ENCODE measurements at regions not wholly inside any gene's neighbourhood (a gene's known extent, or its start where the extent isn't known, plus 50 kb on each side); places are given as distances from the start of the nearest gene placed in this dataset.

DNA sequence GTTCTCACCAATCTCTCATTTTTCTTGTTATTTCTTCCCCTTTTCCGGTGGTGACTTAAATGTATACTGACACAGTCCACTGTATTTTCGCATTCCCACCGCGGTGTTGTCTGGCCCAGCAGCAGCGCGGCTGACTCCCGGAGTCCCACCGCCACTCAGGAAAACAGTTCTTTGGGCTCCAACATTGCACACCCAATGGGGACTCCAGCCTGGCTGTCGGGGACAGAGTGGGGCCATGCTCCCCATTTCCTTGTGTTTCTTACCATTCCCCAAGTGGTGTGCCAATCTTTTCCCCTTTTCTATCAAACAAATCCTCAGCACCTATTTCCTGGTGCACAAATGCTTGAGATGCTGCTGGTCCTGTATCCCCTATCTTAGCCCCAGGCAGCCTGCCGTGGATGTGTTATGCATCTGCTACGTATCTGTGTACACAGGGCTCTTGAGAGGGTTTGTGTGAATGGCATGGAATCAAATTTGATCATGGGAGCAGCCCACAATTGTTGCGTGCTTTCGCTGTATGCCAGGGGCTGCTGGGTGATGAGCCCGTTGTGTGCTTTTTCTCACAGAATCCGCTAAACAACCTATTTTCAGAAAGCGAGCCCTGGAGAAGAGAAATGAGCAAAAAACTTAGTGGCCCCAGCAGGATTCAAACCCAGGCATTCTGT, 219.1 kb upstream of the RGMA start:
- DNase-seq: no peak
- Mint-ChIP-seq H3K36me3 (no peaks in the 10 kb centered on the region), H3K27me3 (peaks cover 3% of the 10 kb centered on the region), H3K27ac (no peak overlapping the region), H3K9me3 (no peaks in the 10 kb centered on the region), H3K4me3 (no peak overlapping the region), H3K4me1 (no peaks in the 10 kb centered on the region)
- CTCF ChIA-PET: no interaction called here

DNA sequence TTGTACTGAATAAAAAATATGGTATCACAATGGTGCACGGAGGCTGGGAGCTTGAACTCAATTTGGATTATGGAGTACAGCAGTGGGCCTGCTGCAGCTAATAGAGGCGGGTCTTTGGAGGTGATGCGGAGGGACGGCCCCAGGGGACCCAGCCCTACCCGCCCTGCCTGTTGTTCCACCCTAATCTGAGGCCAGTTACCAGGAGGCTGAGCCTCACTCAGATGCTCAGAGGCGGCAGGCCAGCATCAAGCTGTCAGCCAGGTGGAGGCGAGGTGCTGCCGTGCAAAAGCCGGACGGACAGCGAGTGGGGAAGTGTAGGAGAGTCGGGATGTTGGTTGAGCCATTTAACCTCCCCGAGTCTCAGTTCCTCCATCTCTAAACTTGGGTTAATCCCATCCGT, 218.5 kb upstream of the RGMA start:
- Mint-ChIP-seq H3K9me3 (no peaks in the 10 kb centered on the region), H3K27ac (no peak overlapping the region), H3K27me3 (peaks cover 3% of the 10 kb centered on the region), H3K4me1 (no peaks in the 10 kb centered on the region), H3K36me3 (no peaks in the 10 kb centered on the region), H3K4me3 (no peak overlapping the region)
- no peak for DNase-seq
- CTCF ChIA-PET: no interaction called here

DNA sequence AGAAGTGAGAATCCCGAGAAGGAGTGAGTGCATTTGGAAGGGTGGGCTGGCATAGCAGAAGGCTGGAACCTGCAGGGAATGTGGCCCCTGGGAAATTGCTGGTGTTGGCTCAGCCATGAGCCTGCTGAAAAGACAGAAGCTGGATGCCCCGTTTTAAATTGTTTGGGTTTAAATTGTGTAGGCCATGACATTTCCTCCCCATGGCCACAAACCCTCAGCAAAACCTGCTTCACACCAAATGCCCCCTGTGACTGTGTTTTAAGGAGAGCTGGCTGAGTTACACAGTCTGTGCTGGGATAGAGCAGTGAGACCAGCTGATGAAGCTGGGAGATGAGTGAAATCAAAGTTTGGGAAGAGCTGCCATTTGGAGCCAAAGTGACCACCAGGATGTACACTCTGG, 216.3 kb upstream of the RGMA start:
- Mint-ChIP-seq H3K4me1 (no peaks in the 10 kb centered on the region), H3K36me3 (no peaks in the 10 kb centered on the region), H3K27ac (no peak overlapping the region), H3K4me3 (no peak overlapping the region), H3K27me3 (peaks cover 3% of the 10 kb centered on the region), H3K9me3 (no peaks in the 10 kb centered on the region)
- CTCF ChIA-PET: no interaction called here
- DNase-seq: no peak

DNA sequence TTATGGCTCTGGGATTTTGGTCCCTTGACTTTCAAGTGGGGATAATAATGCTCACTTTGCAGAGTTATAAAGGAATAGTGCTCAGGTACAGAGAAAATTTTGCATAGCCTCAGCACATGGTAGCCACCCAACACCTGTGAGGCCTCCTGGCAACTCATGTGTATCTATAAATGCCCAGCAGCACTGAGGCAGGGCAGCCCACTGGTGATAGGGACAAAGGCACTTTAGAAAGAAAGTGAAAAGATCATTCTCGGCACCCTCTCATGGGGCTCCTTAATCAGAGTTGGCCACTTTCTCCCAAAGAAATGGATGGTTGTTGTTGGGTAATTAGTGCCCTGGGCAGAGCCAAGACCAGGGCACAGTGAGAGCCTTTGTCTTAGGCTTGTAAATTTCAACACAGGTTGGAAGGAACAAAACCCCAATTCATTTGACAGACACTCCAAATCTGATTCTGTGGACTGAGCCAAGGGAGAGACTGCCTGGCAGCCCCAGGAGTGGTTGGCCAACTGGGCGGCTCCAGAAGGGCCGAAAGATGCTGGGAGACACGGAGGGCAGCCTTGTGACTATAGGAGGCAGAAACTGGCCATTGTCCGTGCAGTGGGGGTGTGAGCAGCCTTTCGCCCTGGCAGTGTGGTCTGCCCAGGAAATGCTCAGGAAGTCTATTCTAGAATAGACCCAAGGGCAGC, 213.2 kb upstream of the RGMA start:
- Mint-ChIP-seq H3K27me3 (peaks cover 3% of the 10 kb centered on the region), H3K36me3 (no peaks in the 10 kb centered on the region), H3K4me3 (no peak overlapping the region), H3K9me3 (no peaks in the 10 kb centered on the region), H3K27ac (no peak overlapping the region), H3K4me1 (no peaks in the 10 kb centered on the region)
- DNase-seq: no peak
- CTCF ChIA-PET: interaction anchor here (1.6 kb wide), 1 partner anchor 818 kb away, joined by 5 read pairs; no protein-coding TSS in a partner anchor

DNA sequence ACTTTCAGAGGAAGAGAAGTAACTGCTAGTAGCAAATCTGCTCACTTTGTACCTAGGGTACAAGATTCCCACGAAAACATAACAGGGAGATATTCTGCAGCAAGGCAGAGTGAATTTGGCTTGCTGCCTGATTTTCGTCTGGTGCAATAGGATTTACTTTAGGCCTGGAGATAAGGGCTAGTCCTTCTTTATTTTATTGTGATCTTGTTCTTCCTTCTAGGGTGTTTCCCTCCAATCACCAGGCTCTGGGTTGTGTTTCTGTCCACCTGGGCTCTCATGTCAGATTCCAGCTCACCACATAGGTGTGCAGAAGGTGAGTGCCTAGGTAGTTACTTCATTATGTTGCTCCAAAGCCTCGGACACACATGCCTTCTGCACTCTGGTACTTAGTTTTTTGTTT, 211.8 kb upstream of the RGMA start:
- CTCF ChIA-PET: interaction anchor here (0.7 to 1.6 kb wide), 2 partner anchors 270 to 819 kb away, joined by 3 to 5 read pairs; no protein-coding TSS in a partner anchor
- H3K36me3 Mint-ChIP-seq: no peaks in the 10 kb centered on the region
- no peak for DNase-seq

DNA sequence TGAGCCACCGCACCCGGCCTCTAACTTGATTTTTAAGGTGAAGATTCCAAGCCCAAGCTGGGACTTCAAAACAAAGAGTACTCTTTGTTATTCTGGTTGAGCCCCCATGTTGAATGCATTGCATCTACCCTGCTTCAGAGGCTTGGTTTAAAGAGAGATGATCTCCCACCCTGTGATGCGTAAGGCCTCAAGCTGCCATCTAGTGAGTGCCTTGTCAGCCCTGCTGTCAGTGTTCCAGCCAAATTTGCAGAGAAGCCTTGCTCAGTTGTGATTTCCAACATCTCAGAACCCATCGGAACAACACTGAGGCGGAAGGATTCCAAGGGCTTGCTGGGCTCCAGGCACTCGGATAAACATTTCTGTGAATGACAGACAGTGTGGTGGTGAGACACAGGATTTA, 210.7 kb upstream of the RGMA start:
- Mint-ChIP-seq H3K36me3 (no peaks in the 10 kb centered on the region), H3K4me1 (no peaks in the 10 kb centered on the region), H3K9me3 (no peaks in the 10 kb centered on the region), H3K27me3 (no peaks in the 10 kb centered on the region), H3K4me3 (no peak overlapping the region), H3K27ac (no peak overlapping the region)
- no peak for DNase-seq
- CTCF ChIA-PET: no interaction called here

More for the DNA sequence above, 211.8 kb upstream of the RGMA start:
- H3K27me3 Mint-ChIP-seq: peaks cover 3% of the 10 kb centered on the region
- H3K4me1 Mint-ChIP-seq: no peaks in the 10 kb centered on the region
- no peak overlapping the region for H3K27ac Mint-ChIP-seq
- no peak overlapping the region for H3K4me3 Mint-ChIP-seq
- H3K9me3 Mint-ChIP-seq: no peaks in the 10 kb centered on the region

DNA sequence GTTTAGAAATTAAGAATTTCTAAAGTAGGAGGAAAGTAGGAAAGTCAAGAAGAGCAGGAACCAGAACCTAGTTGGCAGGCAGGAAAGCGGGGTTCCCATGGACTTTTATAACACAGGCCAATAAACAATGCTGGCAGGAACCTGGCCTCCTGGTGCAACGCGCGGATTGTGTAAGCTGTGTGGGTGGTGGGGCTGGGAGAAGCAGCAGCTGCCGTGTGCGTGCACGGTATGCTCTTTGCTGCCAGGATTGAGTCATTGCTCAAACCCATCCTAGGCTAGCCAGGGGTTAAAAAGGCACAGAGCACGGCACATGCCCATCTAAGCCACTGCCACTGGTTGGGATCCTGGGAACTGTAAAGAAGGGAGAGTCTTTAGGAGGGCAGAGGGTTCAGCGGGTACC, 209.9 kb upstream of the RGMA start:
- DNase-seq: no peak
- H3K4me1 Mint-ChIP-seq: no peaks in the 10 kb centered on the region
- H3K4me3 Mint-ChIP-seq: no peak overlapping the region
- CTCF ChIA-PET: no interaction called here
- H3K27ac Mint-ChIP-seq: no peak overlapping the region
- H3K9me3 Mint-ChIP-seq: no peaks in the 10 kb centered on the region
- no peaks in the 10 kb centered on the region for H3K27me3 Mint-ChIP-seq
- no peaks in the 10 kb centered on the region for H3K36me3 Mint-ChIP-seq

DNA sequence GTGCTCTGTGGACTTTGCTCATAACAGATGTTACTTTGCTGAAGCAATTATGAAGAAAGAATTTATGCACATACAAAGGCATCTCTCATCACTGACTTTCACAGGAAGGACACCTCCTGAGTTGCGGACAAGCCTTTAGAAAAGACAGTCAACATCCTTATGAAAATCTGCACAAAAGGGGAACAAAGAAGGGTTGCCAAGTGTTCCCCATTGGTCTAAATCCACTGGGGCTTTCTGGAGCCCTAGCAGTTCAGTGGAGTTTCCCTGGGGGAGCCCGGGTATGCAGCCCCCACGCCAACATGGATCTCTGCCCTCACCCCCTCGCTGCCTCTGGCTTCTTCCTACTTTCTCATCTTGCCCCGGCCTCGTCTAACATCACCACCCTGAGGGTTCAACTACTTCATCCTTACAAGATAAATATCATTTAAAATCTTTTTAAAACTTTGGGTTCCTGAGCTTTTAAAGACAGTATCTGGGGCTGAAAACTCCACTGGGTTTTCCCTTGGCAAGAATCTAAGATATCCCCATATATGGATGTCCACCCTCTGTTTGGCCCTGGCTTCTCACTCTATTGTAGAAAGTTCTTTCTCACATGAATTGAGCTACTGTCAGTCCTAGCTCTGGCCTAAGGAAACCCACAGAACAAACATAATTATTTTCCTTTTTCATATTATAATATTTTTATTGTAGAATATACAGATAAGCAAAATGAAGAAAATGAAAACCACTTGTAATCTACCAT, 207.9 kb upstream of the RGMA start:
- no peaks in the 10 kb centered on the region for H3K9me3 Mint-ChIP-seq
- H3K36me3 Mint-ChIP-seq: no peaks in the 10 kb centered on the region
- H3K4me3 Mint-ChIP-seq: no peak overlapping the region
- CTCF ChIA-PET: no interaction called here
- no peaks in the 10 kb centered on the region for H3K27me3 Mint-ChIP-seq
- no peak for DNase-seq
- H3K27ac Mint-ChIP-seq: no peak overlapping the region
- H3K4me1 Mint-ChIP-seq: no peaks in the 10 kb centered on the region

DNA sequence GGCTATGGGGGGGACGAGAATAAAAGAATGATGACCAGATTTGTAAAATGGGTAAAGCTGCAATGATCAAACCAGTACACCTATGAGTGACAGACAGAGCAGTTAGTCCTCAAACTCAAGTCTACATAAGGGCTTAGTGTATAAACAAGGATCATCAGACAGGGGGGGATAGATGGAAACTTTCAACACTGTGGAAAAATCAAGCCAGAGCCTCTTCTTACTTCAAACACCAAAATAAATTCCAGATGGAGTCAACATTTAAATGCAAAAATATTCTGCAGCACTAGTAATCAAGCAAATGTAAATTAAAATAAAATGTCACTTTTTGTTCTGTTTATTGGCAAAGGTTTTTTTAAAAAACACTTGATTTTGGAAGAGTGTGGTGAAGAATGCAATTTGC, 205.9 kb upstream of the RGMA start:
- Mint-ChIP-seq H3K4me1 (no peaks in the 10 kb centered on the region), H3K27ac (no peak overlapping the region), H3K4me3 (no peak overlapping the region), H3K9me3 (no peaks in the 10 kb centered on the region), H3K27me3 (peaks cover 2% of the 10 kb centered on the region), H3K36me3 (no peaks in the 10 kb centered on the region)
- no peak for DNase-seq
- CTCF ChIA-PET: no interaction called here

DNA sequence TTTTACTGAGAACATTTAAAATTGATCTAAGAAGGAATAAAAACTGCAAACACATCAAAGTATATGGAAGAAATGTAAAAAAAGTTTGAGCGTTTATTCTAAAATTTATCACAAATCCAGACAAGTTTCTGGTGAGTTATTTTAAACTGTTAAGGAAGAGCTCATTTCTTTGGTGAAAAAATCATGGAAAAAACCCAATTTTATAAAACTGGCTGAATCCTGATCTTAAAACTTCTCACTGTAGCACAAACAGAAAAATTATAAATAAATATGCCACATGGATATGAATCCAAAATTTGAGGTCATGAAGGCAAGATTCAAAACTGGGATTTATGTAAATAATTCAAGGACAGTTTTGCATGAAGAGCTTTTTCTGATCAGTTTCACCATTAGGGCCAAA, 205.1 kb upstream of the RGMA start:
- DNase-seq: no peak
- CTCF ChIA-PET: no interaction called here
- Mint-ChIP-seq H3K9me3 (no peaks in the 10 kb centered on the region), H3K4me1 (no peaks in the 10 kb centered on the region), H3K27ac (no peak overlapping the region), H3K27me3 (peaks cover 6% of the 10 kb centered on the region), H3K36me3 (no peaks in the 10 kb centered on the region), H3K4me3 (no peak overlapping the region)

DNA sequence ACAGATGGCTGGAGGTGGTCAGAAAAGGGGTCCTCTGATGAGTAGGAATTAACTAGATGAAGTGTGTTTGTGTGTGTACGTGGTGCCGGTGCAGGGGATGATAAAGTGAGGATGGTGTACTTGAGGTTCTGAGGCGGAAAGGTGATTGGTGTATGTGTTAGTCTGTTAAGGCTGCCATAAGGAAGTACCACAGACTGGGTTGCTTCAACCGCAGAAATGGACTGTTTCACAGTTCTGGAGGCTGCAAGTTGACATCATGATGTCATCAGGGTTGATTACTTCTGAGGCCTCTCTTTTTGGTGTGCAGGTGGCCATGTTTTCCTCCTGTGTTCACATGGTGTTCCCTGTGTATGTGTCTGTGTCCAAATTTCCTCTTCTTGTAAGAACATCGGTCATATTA, 202.4 kb upstream of the RGMA start:
- H3K27ac Mint-ChIP-seq: no peak overlapping the region
- CTCF ChIA-PET: no interaction called here
- H3K4me1 Mint-ChIP-seq: no peaks in the 10 kb centered on the region
- H3K36me3 Mint-ChIP-seq: no peaks in the 10 kb centered on the region
- DNase-seq: no peak
- no peaks in the 10 kb centered on the region for H3K9me3 Mint-ChIP-seq
- peaks cover 6% of the 10 kb centered on the region for H3K27me3 Mint-ChIP-seq
- H3K4me3 Mint-ChIP-seq: no peak overlapping the region

DNA sequence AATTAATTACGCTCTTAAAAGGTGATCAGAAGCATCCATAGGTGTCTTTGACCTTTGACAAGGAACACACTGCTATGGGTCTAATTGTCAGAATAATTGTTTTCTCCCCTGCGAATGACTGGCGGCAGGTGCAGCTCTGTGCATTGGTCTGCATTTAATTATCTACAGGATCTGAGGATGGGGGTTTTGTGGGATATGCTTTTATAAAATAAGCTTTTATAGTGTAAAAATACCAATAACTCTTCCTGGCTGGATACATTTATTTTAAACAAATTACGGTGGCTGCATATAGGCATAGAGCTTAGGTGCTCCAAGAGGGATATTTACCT, 201.6 kb upstream of the RGMA start:
- Mint-ChIP-seq H3K36me3 (no peaks in the 10 kb centered on the region), H3K27ac (no peak overlapping the region), H3K9me3 (no peaks in the 10 kb centered on the region), H3K4me1 (no peaks in the 10 kb centered on the region), H3K4me3 (no peak overlapping the region), H3K27me3 (peaks cover 6% of the 10 kb centered on the region)
- CTCF ChIA-PET: no interaction called here
- no peak for DNase-seq

DNA sequence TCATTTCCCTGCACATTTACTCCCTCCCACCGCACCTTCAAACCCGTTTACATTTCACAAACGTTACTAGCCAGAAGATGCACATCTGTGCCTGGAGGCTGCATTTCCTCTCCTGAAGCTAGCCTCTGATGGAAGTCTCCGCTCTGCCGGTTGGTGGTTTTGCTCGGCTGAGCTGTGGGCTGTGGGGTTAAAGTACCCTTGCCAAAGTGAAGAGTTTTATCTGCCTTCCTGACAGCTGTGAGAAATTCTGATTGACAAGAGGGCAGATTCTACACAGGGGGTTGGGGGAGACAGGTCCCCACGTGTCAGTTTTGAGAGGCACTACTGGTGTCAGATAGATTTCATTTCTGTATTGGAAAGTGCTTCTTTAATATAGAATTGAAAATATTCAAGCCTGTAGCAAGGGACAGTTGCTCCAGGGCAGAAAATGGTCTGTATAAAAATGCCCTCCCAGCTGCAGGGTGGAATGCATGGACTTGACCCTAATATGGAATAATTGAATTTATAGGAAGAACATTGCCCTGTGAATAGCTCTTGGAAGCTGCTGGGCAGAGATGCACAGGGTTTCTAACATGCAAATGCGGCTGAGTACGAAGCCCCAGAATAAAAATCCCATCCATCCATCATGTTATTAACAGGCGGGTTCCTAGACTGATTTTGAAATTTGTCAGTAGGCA, 201.1 kb upstream of the RGMA start:
- no peaks in the 10 kb centered on the region for H3K9me3 Mint-ChIP-seq
- no peak overlapping the region for H3K4me3 Mint-ChIP-seq
- peaks cover 6% of the 10 kb centered on the region for H3K27me3 Mint-ChIP-seq
- no peaks in the 10 kb centered on the region for H3K36me3 Mint-ChIP-seq
- no peak for DNase-seq
- H3K4me1 Mint-ChIP-seq: no peaks in the 10 kb centered on the region
- CTCF ChIA-PET: no interaction called here
- H3K27ac Mint-ChIP-seq: no peak overlapping the region

DNA sequence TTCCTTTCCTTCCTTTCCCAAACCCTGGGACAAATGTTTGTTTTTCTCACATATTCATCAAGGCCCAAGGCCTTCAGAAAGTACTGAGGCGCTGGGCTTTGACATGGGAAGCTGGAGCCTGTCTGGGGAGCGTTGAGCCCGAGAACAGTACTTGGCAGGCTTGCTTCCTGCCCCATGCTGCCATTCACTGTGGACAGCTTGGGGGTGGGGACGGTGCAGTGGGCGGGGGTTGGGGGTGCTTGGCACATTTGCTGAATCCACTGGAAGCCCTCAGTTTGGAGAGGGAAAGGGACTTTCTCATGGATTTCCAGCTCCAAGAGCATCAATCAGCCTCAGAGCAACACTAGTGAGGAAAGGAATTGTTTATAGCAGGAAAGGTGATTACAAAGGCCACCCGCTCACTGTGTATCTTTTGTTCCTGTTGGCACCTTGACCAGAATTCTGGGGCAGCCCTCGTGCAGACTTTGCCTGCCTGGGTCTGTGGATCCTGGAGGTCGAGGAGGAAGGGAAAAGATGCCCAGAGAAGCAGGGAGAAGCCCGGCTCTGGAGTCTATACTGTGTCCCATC, 199.8 kb upstream of the RGMA start:
- Mint-ChIP-seq H3K4me1 (no peaks in the 10 kb centered on the region), H3K9me3 (no peaks in the 10 kb centered on the region), H3K4me3 (no peak overlapping the region), H3K36me3 (no peaks in the 10 kb centered on the region), H3K27ac (no peak overlapping the region), H3K27me3 (peaks cover 6% of the 10 kb centered on the region)
- no peak for DNase-seq
- CTCF ChIA-PET: no interaction called here
